Prostate gland (tissue), 2 donors: ENCODE measurements at regions not wholly inside any gene's neighbourhood (a gene's known extent, or its start where the extent isn't known, plus 50 kb on each side); places are given as distances from the start of the nearest gene placed in this dataset.
A peak's percentile ranks its signal among the peaks of the same experiment; 100 is the strongest.

ENCODE experiments used
- DNase-seq: peaks from one replicate; pipeline ENCODE4 v3.0.0-alpha.2; 2019; ENCODE audit warnings: low spot score
- H3K27ac ChIP-seq, 2 donors: fragments of 200-600 bp; sonication (generic); 2 replicates each; pipeline ENCODE4 v1.5.1; 2017 to 2019
- H3K27me3 ChIP-seq: fragments of 200-600 bp; sonication (generic); replicated peaks from 2 replicates; pipeline ENCODE4 v1.5.1; 2019; ENCODE audit not compliant: insufficient read depth
- H3K36me3 ChIP-seq, 2 donors: fragments of 200-600 bp; sonication (generic); 1 replicate in 1 of 2; 2 replicates in 1 of 2; pipeline versions ENCODE4 v1.5.1 to v1.8.1; 2017 to 2019
- H3K4me1 ChIP-seq: fragments of 200-600 bp; sonication (generic); replicated peaks from 2 replicates; pipeline ENCODE4 v1.5.1; 2019
- H3K4me3 ChIP-seq, 2 donors: fragments of 200-600 bp; sonication (generic); 2 replicates each; pipeline ENCODE4 v1.5.1; 2017 to 2019
- H3K9me3 ChIP-seq: fragments of 200-600 bp; sonication (generic); 2 replicates; pipeline ENCODE4 v1.5.1; 2017
- CTCF ChIP-seq, 4 experiments: fragments of 200-600 bp in 2 of 4; fragments of 450-650 bp in 2 of 4; sonication (generic) in 2 of 4; IDR thresholded peaks; 1 replicate in 3 of 4; 2 replicates in 1 of 4; pipeline ENCODE4 v1.5.1; 2016 to 2019; ENCODE audit warnings: antibody characterized with exemption in 4 of 4, mild to moderate bottlenecking in 2 of 4, moderate library complexity in 2 of 4
- POLR2A ChIP-seq: fragments of 450-650 bp; IDR thresholded peaks from one replicate; pipeline ENCODE4 v1.6.1; 2016; ENCODE audit warnings: antibody characterized with exemption, mild to moderate bottlenecking
- POLR2AphosphoS5 ChIP-seq: sonication (generic); formaldehyde crosslinking; IDR thresholded peaks from one replicate; pipeline ENCODE4 v1.6.1; 2017; ENCODE audit warnings: antibody characterized with exemption
- WGBS: methylation state at CpG from one replicate; pipeline ENCODE4 v1.1.5; 2018; 5-methylcytosine and 5-hydroxymethylcytosine counted together
- intact Hi-C: fragments of 100-400 bp; cut with DNase I; formaldehyde crosslinking; loops from one replicate; pipeline ENCODE4 v1.14.2; 2022

- H3K4me3 ChIP-seq = no peak overlapping the region
- TF ChIP-seq POLR2AphosphoS5 (no peak), CTCF (IDR thresholded peaks at IDR 0.05) (no peak), POLR2A (no peak)
- no peak for DNase-seq
- H3K27ac ChIP-seq = no peak overlapping the region
- H3K36me3 ChIP-seq = no peaks in the 10 kb centered on the region
- H3K4me1 ChIP-seq = no peaks in the 10 kb centered on the region
- no peaks in the 10 kb centered on the region for H3K27me3 ChIP-seq
- no peaks in the 10 kb centered on the region for H3K9me3 ChIP-seq
- 93% methylated on average over 2 of the region's 2 CpGs for whole genome bisulfite sequencing
- intact Hi-C loops = no loop called here
Measured at GRCh38 chr1:61597601-61598000, 127.3 kb downstream of the TM2D1 start.

DNA sequence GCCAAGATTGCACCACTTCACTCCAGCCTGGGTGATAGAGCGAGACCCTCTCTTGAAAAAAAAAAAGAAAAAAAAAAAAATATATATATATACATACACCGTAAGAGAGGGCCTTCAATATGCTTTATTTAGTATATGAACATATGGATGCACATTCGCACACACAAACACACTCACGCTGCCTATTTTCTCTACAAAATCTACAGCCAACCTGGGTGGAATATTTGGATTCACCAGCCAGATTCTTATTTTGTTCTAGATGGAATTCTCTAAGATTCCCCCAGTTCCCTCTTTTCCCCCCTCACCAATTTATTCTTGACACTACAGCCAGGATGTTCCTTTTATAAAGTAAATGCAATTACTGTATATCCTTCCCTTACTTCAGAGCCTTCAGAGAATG, 131.6 kb downstream of the TM2D1 start:
- H3K36me3 ChIP-seq = no peaks in the 10 kb centered on the region
- 98% methylated on average over 4 of the region's 4 CpGs for WGBS
- no peak overlapping the region for H3K4me3 ChIP-seq
- no peak for DNase-seq
- H3K9me3 ChIP-seq = no peaks in the 10 kb centered on the region
- H3K4me1 ChIP-seq = no peaks in the 10 kb centered on the region
- TF ChIP-seq CTCF (IDR thresholded peaks at IDR 0.05) (no peak), POLR2A (no peak), POLR2AphosphoS5 (no peak)
- intact Hi-C loops = no loop called here
- H3K27me3 ChIP-seq = no peaks in the 10 kb centered on the region
- no peak overlapping the region for H3K27ac ChIP-seq

DNA sequence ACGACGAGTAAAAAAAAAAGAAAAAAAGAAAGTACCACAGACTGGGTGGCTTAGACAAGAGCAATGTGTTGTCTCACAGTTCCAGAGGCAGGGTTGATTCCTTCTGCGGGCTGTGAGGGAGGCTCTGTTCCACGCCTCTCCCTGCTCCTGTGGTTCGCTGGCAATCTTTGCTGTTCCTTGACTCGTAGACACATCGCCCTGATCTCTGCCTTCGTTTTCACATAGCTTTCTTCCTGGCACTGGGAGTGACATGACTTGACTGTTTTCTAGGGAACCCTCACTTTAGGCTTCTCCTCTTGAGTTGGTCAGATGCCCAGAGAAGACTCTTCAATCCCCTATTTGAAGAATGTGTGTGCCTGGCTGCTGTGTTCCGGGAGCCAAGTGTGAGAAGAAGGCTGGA, 133.6 kb downstream of the TM2D1 start:
- intact Hi-C loops = no loop called here
- H3K27ac ChIP-seq = no peak overlapping the region
- H3K4me1 ChIP-seq = no peaks in the 10 kb centered on the region
- WGBS = 75% methylated on average over 9 of the region's 9 CpGs
- H3K4me3 ChIP-seq = no peak overlapping the region
- H3K9me3 ChIP-seq = no peaks in the 10 kb centered on the region
- H3K36me3 ChIP-seq = no peaks in the 10 kb centered on the region
- no peaks in the 10 kb centered on the region for H3K27me3 ChIP-seq
- TF ChIP-seq POLR2A (no peak), CTCF (IDR thresholded peaks at IDR 0.05) (no peak), POLR2AphosphoS5 (no peak)
- no peak for DNase-seq

GRCh38 chr1:61588736-61589672, 135.9 kb downstream of the TM2D1 start:
- intact Hi-C loops = no loop called here
- no peak overlapping the region for H3K4me3 ChIP-seq
- no peaks in the 10 kb centered on the region for H3K9me3 ChIP-seq
- peak; percentile 46 for DNase-seq
- no peaks in the 10 kb centered on the region for H3K4me1 ChIP-seq
- 75% methylated on average over 18 of the region's 18 CpGs for WGBS
- no peaks in the 10 kb centered on the region for H3K36me3 ChIP-seq
- no peak overlapping the region for H3K27ac ChIP-seq
- no peaks in the 10 kb centered on the region for H3K27me3 ChIP-seq
- peak in 2 of 4 experiments; percentile 50 to 65 for TF ChIP-seq CTCF (IDR thresholded peaks at IDR 0.05)
- TF ChIP-seq POLR2A = no peak
- TF ChIP-seq POLR2AphosphoS5 = no peak

GRCh38 chr1:61585714-61586113, 139.2 kb downstream of the TM2D1 start:
- WGBS = 47% methylated on average over 7 of the region's 7 CpGs
- no peaks in the 10 kb centered on the region for H3K9me3 ChIP-seq
- TF ChIP-seq CTCF (IDR thresholded peaks at IDR 0.05) (no peak), POLR2AphosphoS5 (peak; percentile 45)
- peak; percentile 46 for DNase-seq
- intact Hi-C loops = no loop called here
- H3K4me3 ChIP-seq = no peak overlapping the region
- H3K4me1 ChIP-seq = no peaks in the 10 kb centered on the region
- H3K36me3 ChIP-seq = no peaks in the 10 kb centered on the region
- H3K27me3 ChIP-seq = no peaks in the 10 kb centered on the region
- no peak overlapping the region for H3K27ac ChIP-seq
